ENCODE measurements at regions not wholly inside any gene's neighbourhood (a gene's known extent, or its start where the extent isn't known, plus 50 kb on each side); places are given as distances from the start of the nearest gene placed in this dataset.

GRCh38 chr6:56699066-56699654 lies 56.5 kb upstream of the DST start:
- H3K4me3 ChIP-seq (ENCODE audit: low read depth, low read length): no peak overlapping the region
- no peak for TF ChIP-seq CTCF (IDR thresholded peaks at IDR 0.05; ENCODE audit: borderline replicate concordance, insufficient read depth, low read depth, low read length)

- H3K4me3 ChIP-seq (ENCODE audit: low read depth, low read length): no peak overlapping the region
- TF ChIP-seq CTCF (IDR thresholded peaks at IDR 0.05; ENCODE audit: borderline replicate concordance, insufficient read depth, low read depth, low read length): no peak
Observed at GRCh38 chr6:56695702-56696101, 53.0 kb upstream of the DST start.

GRCh38 chr6:56694002-56694401 lies 51.3 kb upstream of the DST start:
- H3K4me3 ChIP-seq (ENCODE audit: low read depth, low read length): no peak overlapping the region
- TF ChIP-seq CTCF (IDR thresholded peaks at IDR 0.05; ENCODE audit: borderline replicate concordance, insufficient read depth, low read depth, low read length): no peak

GRCh38 chr6:56693246-56693607 lies 50.5 kb upstream of the DST start:
- TF ChIP-seq CTCF (IDR thresholded peaks at IDR 0.05; ENCODE audit: borderline replicate concordance, insufficient read depth, low read depth, low read length): no peak
- no peak overlapping the region for H3K4me3 ChIP-seq (ENCODE audit: low read depth, low read length)

- TF ChIP-seq CTCF (IDR thresholded peaks at IDR 0.05; ENCODE audit: borderline replicate concordance, insufficient read depth, low read depth, low read length): no peak
- H3K4me3 ChIP-seq (ENCODE audit: low read depth, low read length): no peak overlapping the region
Observed at GRCh38 chr6:56692523-56693245, 50.0 kb upstream of the DST start.

All from GM12875 (cell line).